Heart left ventricle (tissue), 16 donors: ENCODE measurements at regions not wholly inside any gene's neighbourhood (a gene's known extent, or its start where the extent isn't known, plus 50 kb on each side); places are given as distances from the start of the nearest gene placed in this dataset.
"Not testable (repeated sequence)": the region's sequence is repeated elsewhere in the genome, so short reads cannot be mapped to it uniquely, and the experiment has no call there.

Experiments
- ATAC-seq, 4 donors: fragments of 200-7000 bp; cut with Tn5 transposase; one replicate each; pipeline ENCODE4 v1.9.1; 2020 to 2022; ENCODE audit warnings: moderate library complexity in 4 of 4, mild to moderate bottlenecking in 3 of 4, moderate number of reproducible peaks in 1 of 4
- DNase-seq, 5 donors: peaks; one replicate each; pipeline ENCODE4 v3.0.0-alpha.2; 2020
- H3K27ac ChIP-seq, 12 donors: fragments of 200-600 bp; sonication (generic) in 4 of 12; one replicate each; pipeline versions ENCODE4 v1.5.0 to v1.8.0; 2016 to 2022; ENCODE audit warnings: mild to moderate bottlenecking in 2 of 12
- H3K27me3 ChIP-seq, 9 donors: fragments of 200-600 bp; sonication (generic) in 2 of 9; one replicate each; pipeline versions ENCODE4 v1.5.1 to v1.8.0; 2016 to 2022; ENCODE audit warnings: mild to moderate bottlenecking in 3 of 9
- H3K36me3 ChIP-seq, 9 donors: fragments of 200-600 bp; sonication (generic) in 2 of 9; one replicate each; pipeline versions ENCODE4 v1.5.0 to v1.8.0; 2018 to 2022; ENCODE audit warnings: mild to moderate bottlenecking in 2 of 9
- H3K4me1 ChIP-seq, 12 donors: fragments of 200-600 bp; sonication (generic) in 4 of 12; one replicate each; pipeline versions ENCODE4 v1.5.0 to v1.8.0; 2016 to 2022; ENCODE audit warnings: mild to moderate bottlenecking in 3 of 12
- H3K4me3 ChIP-seq, 12 donors: fragments of 200-600 bp; sonication (generic) in 4 of 12; one replicate each; pipeline versions ENCODE4 v1.5.0 to v1.8.0; 2017 to 2022; ENCODE audit warnings: mild to moderate bottlenecking in 9 of 12, moderate library complexity in 4 of 12
- H3K9me3 ChIP-seq, 12 donors: fragments of 200-600 bp; sonication (generic) in 4 of 12; one replicate each; pipeline versions ENCODE4 v1.5.0 to v1.8.0; 2016 to 2022; ENCODE audit warnings: mild to moderate bottlenecking in 1 of 12
- POLR2A ChIP-seq, 2 donors: fragments of 450-650 bp; IDR thresholded peaks; one replicate each; pipeline ENCODE4 v1.6.1; 2017; ENCODE audit warnings: antibody characterized with exemption in 2 of 2, mild to moderate bottlenecking in 2 of 2, moderate library complexity in 2 of 2
- WGBS, 4 donors: extraction: QIAGEN DNeasy Blood & Tissue Kit in 2 of 4; methylation state at CpG; one replicate each; pipeline versions ENCODE4 v1.1.5 to v1.1.7; 2013 to 2018; 5-methylcytosine and 5-hydroxymethylcytosine counted together
- intact Hi-C, 10 donors: fragments of 100-400 bp; cut with DNase I; formaldehyde crosslinking; loops; one replicate each; pipeline versions ENCODE4 v1.11.1 to v1.14.2; 2022
- TF ChIP-seq, protein P1 (sequence below), 12 donors: fragments of 200-600 bp; sonication (generic) in 4 of 12; IDR thresholded peaks; one replicate each; pipeline versions ENCODE4 v1.5.0 to v1.8.0; 2018 to 2022; ENCODE audit warnings: antibody characterized with exemption in 12 of 12, mild to moderate bottlenecking in 5 of 12
- donor health status: ischemic (EF 13 %, LVEDD 7.1; RV severe dilation, severe dysfunction).
- donor health status: healthy with polysubstance abuse.
- donor health status: DM: no; HTN: yes; CAD: no.
- donor health status: DM: no; HTN: no; CAD: no.
- donor health status: ischemic (EF 25% LVEDD 6.9; RV normal size, moderate dysfunction).
- donor health status: ischemic (EF 25% LVEDD 5.7; RV mildly dilated, moderate dysfunction).
- donor health status: healthy.
- donor health status: DM: yes; HTN: yes; CAD: no.
- donor health status: ischemic (EF 35%, LVEDD 5.7; RV mildly dilated, moderate dysfunction).
- donor health status: nonischemic (EF 11% LVEDD 7.7; RV severe dilation, severe dysfunction).
- donor health status: DM: yes; HTN: yes; CAD: no.
- donor health status: PGD.
- donor health status: ischemic (EF 29% LVEDD 5.4; RV normal size, mild dysfunction).
- donor health status: nonischemic (EF 23%, LVEDD 6.1; RV moderate dilation, normal function).

- Histone ChIP-seq H3K4me3 (no peak overlapping the region), H3K27me3 (no peaks in the 10 kb centered on the region), H3K27ac (no peak overlapping the region), H3K4me1 (peaks cover 0 to 6% (median 0%) of the 10 kb centered on the region in 12 donors), H3K9me3 (peaks cover 0 to 4% (median 0%) of the 10 kb centered on the region in 12 donors), H3K36me3 (no peaks in the 10 kb centered on the region)
- intact Hi-C loops = no loop called here
- DNase-seq (no peak), ATAC-seq (no peak)
- TF ChIP-seq, protein P1, sequence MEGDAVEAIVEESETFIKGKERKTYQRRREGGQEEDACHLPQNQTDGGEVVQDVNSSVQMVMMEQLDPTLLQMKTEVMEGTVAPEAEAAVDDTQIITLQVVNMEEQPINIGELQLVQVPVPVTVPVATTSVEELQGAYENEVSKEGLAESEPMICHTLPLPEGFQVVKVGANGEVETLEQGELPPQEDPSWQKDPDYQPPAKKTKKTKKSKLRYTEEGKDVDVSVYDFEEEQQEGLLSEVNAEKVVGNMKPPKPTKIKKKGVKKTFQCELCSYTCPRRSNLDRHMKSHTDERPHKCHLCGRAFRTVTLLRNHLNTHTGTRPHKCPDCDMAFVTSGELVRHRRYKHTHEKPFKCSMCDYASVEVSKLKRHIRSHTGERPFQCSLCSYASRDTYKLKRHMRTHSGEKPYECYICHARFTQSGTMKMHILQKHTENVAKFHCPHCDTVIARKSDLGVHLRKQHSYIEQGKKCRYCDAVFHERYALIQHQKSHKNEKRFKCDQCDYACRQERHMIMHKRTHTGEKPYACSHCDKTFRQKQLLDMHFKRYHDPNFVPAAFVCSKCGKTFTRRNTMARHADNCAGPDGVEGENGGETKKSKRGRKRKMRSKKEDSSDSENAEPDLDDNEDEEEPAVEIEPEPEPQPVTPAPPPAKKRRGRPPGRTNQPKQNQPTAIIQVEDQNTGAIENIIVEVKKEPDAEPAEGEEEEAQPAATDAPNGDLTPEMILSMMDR (IDR thresholded peaks at IDR 0.05) = no peak
- no peak for TF ChIP-seq POLR2A (IDR thresholded peaks at IDR 0.05)
- WGBS, 4 donors = 81 to 91% (median 86%) methylated on average over 4 of the region's 4 CpGs
Observed at GRCh38 chr3:16075647-16076046, 98.8 kb upstream of the GALNT15 start.

DNA sequence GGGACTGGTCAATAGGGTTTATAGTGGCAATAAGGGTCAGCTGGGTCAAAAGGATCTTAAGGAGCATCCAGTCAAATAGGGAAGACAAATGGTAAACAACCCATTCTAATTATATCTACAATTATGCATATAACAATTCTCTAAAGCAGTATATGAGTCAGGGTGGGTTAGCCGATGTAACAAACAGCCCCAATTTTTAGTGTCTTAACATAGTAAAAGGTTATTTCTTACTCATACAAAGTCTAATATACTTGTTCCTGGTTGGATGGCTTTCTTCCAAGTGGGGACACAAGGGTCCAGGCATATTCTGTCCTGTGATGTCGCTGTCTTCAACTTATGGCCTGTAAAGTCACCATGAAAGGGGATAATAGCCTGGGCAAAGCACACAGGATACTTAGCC lies 97.9 kb upstream of the GALNT15 start:
- Histone ChIP-seq H3K4me3 (no peak overlapping the region), H3K27ac (no peak overlapping the region), H3K4me1 (peaks cover 0 to 6% (median 0%) of the 10 kb centered on the region in 12 donors), H3K36me3 (no peaks in the 10 kb centered on the region), H3K9me3 (peaks cover 0 to 12% (median 3%) of the 10 kb centered on the region in 12 donors), H3K27me3 (no peaks in the 10 kb centered on the region)
- TF ChIP-seq, protein P1 (IDR thresholded peaks at IDR 0.05) = no peak
- no peak for TF ChIP-seq POLR2A (IDR thresholded peaks at IDR 0.05)
- 64 to 76% (median 72%) methylated on average over 2 of the region's 2 CpGs for WGBS, 4 donors
- DNase-seq (no peak), ATAC-seq (no peak)
- intact Hi-C loops = no loop called here

DNA sequence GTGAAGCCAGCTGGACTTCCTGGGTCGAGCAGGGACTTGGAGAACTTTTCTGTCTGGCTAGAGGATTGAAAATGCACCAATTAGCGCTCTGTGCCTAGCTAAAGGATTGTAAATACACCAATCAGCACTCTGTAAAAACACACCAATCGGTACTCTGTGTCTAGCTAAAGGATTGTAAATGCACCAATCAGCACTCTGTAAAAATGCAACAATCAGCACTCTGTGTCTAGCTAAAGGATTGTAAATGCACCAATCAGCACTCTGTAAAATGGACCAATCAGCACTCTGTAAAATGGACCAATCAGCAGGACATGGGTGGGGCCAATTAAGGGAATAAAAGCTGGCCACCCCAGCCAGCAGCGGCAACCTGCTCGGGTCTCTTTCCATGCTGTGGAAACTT lies 97.3 kb upstream of the GALNT15 start:
- intact Hi-C loops = not testable (repeated sequence)

DNA sequence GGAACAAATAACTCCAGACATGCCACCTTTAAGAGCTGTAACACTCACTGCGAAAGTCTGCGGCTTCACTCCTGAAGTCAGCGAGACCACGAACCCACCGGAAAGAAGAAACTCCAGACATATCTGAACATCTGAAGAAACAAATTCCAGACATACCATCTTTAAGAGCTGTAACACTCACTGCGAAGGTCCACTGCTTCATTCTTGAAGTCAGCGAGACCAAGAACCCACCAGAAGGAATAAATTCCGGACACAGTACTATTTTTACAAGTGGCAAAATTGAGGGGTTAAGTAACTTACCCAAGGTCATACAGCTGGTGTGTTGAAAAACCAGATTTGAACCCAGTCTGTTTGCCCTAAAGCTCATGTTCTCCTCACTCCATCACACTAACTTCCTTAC lies 96.8 kb upstream of the GALNT15 start:
- H3K4me3 ChIP-seq, H3K27me3 ChIP-seq, DNase-seq, H3K36me3 ChIP-seq, H3K4me1 ChIP-seq, H3K27ac ChIP-seq, intact Hi-C loops, ATAC-seq: not testable (repeated sequence)
- WGBS, 4 donors = 71 to 86% (median 80%) methylated on average over 8 of the region's 8 CpGs
- peaks cover 0 to 23% (median 8%) of the 10 kb centered on the region in 12 donors for H3K9me3 ChIP-seq

More for the DNA sequence above, 97.3 kb upstream of the GALNT15 start:
- not testable (repeated sequence) for H3K27ac ChIP-seq, H3K4me1 ChIP-seq, DNase-seq, ATAC-seq, H3K27me3 ChIP-seq, H3K4me3 ChIP-seq, H3K36me3 ChIP-seq
- 91 to 96% (median 93%) methylated on average over 5 of the region's 5 CpGs for WGBS, 4 donors
- peaks cover 0 to 17% (median 8%) of the 10 kb centered on the region in 12 donors for H3K9me3 ChIP-seq

GRCh38 chr3:16079519-16079918 lies 95.0 kb upstream of the GALNT15 start:
- peaks cover 0 to 24% (median 8%) of the 10 kb centered on the region in 12 donors for H3K9me3 ChIP-seq
- H3K36me3 ChIP-seq = no peaks in the 10 kb centered on the region
- no peak overlapping the region for H3K4me3 ChIP-seq
- no peak overlapping the region for H3K27ac ChIP-seq
- TF ChIP-seq POLR2A (IDR thresholded peaks at IDR 0.05) = no peak
- TF ChIP-seq, protein P1 (IDR thresholded peaks at IDR 0.05) = no peak
- no peak for DNase-seq
- ATAC-seq = no peak
- intact Hi-C loops = no loop called here
- 81 to 90% (median 85%) methylated on average over 2 of the region's 2 CpGs for WGBS, 4 donors
- no peaks in the 10 kb centered on the region for H3K27me3 ChIP-seq
- H3K4me1 ChIP-seq = peaks cover 0 to 6% (median 0%) of the 10 kb centered on the region in 12 donors
